Astrocyte (in vitro differentiated cells and primary cell): ENCODE measurements at regions not wholly inside any gene's neighbourhood (a gene's known extent, or its start where the extent isn't known, plus 50 kb on each side); places are given as distances from the start of the nearest gene placed in this dataset.
A peak's percentile ranks its signal among the peaks of the same experiment; 100 is the strongest.

ENCODE experiments used
- DNase-seq: peaks from one replicate; pipeline ENCODE4 v3.0.0-alpha.2; 2010; ENCODE audit warnings: low read depth
- FAIRE-seq: peaks from 2 replicates; lab custom pipeline; 2011; peaks lifted over from hg19 to GRCh38; lab: Jason Lieb, UNC
- H2AFZ ChIP-seq: 2 replicates; pipeline ENCODE4 v1.6.0; 2012; ENCODE audit warnings: low read depth, low read length, inconsistent platforms
- H3K27ac ChIP-seq: 2 replicates; pipeline ENCODE4 v1.5.1; 2011; ENCODE audit warnings: low read depth, low read length, inconsistent platforms
- H3K27me3 ChIP-seq: 2 replicates; pipeline ENCODE4 v1.6.0; 2011; ENCODE audit warnings: low read length, inconsistent platforms; ENCODE audit not compliant: insufficient read depth
- H3K36me3 ChIP-seq: 2 replicates; pipeline ENCODE4 v1.5.1; 2011; ENCODE audit warnings: low read length, inconsistent platforms; ENCODE audit not compliant: insufficient read depth
- H3K4me1 ChIP-seq: 2 replicates; pipeline ENCODE4 v1.5.1; 2011; ENCODE audit warnings: low read length, inconsistent platforms; ENCODE audit not compliant: insufficient read depth
- H3K4me2 ChIP-seq: 2 replicates; pipeline ENCODE4 v1.6.0; 2012; ENCODE audit warnings: low read length, inconsistent platforms
- H3K4me3 ChIP-seq: 2 replicates; pipeline ENCODE4 v1.5.1; 2011; ENCODE audit warnings: low read depth, mild to moderate bottlenecking, low read length, inconsistent platforms; ENCODE audit not compliant: insufficient read depth
- H3K79me2 ChIP-seq: 2 replicates; pipeline ENCODE4 v1.6.0; 2012; ENCODE audit warnings: mild to moderate bottlenecking, low read length, inconsistent platforms; ENCODE audit not compliant: insufficient read depth
- H3K9ac ChIP-seq: 2 replicates; pipeline ENCODE4 v1.6.0; 2012; ENCODE audit warnings: mild to moderate bottlenecking, low read length, inconsistent platforms
- H3K9me3 ChIP-seq: 2 replicates; pipeline ENCODE4 v1.5.1; 2012; ENCODE audit warnings: low read depth, mild to moderate bottlenecking, low read length, inconsistent platforms; ENCODE audit not compliant: insufficient read depth
- H4K20me1 ChIP-seq: 2 replicates; pipeline ENCODE4 v1.6.0; 2012; ENCODE audit warnings: low read length, inconsistent platforms; ENCODE audit not compliant: insufficient read depth
- H3K27ac Mint-ChIP-seq: one replicate; pipeline ENCODE4 v1.8.0; 2021; ENCODE audit warnings: mild to moderate bottlenecking, mixed read lengths; ENCODE audit not compliant: unreplicated experiment
- H3K27me3 Mint-ChIP-seq: one replicate; pipeline ENCODE4 v1.8.0; 2021; ENCODE audit warnings: low read depth, mixed read lengths; ENCODE audit not compliant: unreplicated experiment
- H3K36me3 Mint-ChIP-seq: one replicate; pipeline ENCODE4 v1.8.0; 2021; ENCODE audit warnings: low read depth, mixed read lengths; ENCODE audit not compliant: unreplicated experiment
- H3K4me1 Mint-ChIP-seq: one replicate; pipeline ENCODE4 v1.8.0; 2021; ENCODE audit warnings: low read depth, mixed read lengths; ENCODE audit not compliant: unreplicated experiment
- H3K4me3 Mint-ChIP-seq: one replicate; pipeline ENCODE4 v1.8.0; 2021; ENCODE audit warnings: mild to moderate bottlenecking, moderate library complexity, mixed read lengths; ENCODE audit not compliant: unreplicated experiment
- H3K9me3 Mint-ChIP-seq: one replicate; pipeline ENCODE4 v1.8.0; 2021; ENCODE audit warnings: mild to moderate bottlenecking, mixed read lengths; ENCODE audit not compliant: unreplicated experiment
- EZH2 ChIP-seq: IDR thresholded peaks from 2 replicates; pipeline ENCODE4 v1.6.1; 2012; ENCODE audit warnings: mild to moderate bottlenecking, low read length, inconsistent platforms; ENCODE audit not compliant: insufficient read depth
- TF ChIP-seq, protein P1 (sequence below): IDR thresholded peaks from 2 replicates; pipeline ENCODE4 v1.5.1; 2011; ENCODE audit warnings: low read depth, mild to moderate bottlenecking, inconsistent platforms, low read length, moderate library complexity; ENCODE audit not compliant: insufficient read depth

DNA sequence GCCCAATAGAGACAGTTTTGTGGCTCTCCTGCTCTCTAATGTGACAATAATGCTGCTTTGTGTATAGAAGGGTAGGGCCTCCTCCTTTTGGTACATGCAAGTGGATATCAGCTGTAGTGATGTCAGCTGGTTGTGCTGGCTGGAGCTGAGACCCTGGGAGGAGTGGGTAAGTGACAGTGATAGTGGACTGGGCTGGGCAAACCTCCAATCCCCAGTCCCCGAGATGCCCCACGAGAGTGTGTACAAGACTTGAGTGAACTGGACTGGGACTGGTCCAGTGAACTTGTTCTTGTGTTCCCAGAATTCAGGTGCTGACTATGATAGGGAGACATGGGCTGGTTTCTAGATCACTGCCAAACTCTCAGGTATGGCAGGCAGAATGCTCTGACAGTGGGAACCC is 583.6 kb upstream of the PCDH10 start:
- no peak overlapping the region for H3K9ac ChIP-seq
- H3K27ac ChIP-seq: no peak overlapping the region
- no peak for DNase-seq
- H3K9me3 ChIP-seq: no peaks in the 10 kb centered on the region
- no peak overlapping the region for H2AFZ ChIP-seq
- Mint-ChIP-seq H3K27ac (no peak overlapping the region), H3K9me3 (no peaks in the 10 kb centered on the region), H3K4me1 (no peaks in the 10 kb centered on the region), H3K27me3 (peaks cover 2% of the 10 kb centered on the region), H3K4me3 (no peak overlapping the region), H3K36me3 (no peaks in the 10 kb centered on the region)
- H4K20me1 ChIP-seq: no peaks in the 10 kb centered on the region
- no peaks in the 10 kb centered on the region for H3K79me2 ChIP-seq
- TF ChIP-seq, protein P1, sequence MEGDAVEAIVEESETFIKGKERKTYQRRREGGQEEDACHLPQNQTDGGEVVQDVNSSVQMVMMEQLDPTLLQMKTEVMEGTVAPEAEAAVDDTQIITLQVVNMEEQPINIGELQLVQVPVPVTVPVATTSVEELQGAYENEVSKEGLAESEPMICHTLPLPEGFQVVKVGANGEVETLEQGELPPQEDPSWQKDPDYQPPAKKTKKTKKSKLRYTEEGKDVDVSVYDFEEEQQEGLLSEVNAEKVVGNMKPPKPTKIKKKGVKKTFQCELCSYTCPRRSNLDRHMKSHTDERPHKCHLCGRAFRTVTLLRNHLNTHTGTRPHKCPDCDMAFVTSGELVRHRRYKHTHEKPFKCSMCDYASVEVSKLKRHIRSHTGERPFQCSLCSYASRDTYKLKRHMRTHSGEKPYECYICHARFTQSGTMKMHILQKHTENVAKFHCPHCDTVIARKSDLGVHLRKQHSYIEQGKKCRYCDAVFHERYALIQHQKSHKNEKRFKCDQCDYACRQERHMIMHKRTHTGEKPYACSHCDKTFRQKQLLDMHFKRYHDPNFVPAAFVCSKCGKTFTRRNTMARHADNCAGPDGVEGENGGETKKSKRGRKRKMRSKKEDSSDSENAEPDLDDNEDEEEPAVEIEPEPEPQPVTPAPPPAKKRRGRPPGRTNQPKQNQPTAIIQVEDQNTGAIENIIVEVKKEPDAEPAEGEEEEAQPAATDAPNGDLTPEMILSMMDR: no peak
- TF ChIP-seq EZH2: no peak
- no peak overlapping the region for H3K4me2 ChIP-seq
- no peaks in the 10 kb centered on the region for H3K36me3 ChIP-seq
- H3K4me1 ChIP-seq: no peaks in the 10 kb centered on the region
- FAIRE-seq: no peak
- no peaks in the 10 kb centered on the region for H3K27me3 ChIP-seq
- no peak overlapping the region for H3K4me3 ChIP-seq

DNA sequence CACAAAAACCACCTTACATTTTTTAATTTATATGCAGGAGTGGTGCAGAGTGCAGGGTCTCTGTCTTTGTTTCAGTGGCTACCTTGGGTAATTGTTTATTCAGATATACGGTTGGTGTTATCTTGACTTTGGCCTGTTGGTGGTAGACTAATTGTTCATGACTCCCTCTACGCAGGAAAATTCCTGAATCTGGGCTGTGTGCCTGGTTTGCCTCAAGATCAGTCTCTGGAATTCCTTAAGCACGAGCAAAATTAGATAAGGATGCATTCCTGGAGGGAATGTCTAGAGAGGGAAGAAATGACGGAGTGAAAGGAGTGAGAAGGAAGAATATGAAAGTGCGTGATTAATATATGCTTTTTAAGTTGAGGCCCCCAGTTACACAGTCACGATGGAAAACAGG is 576.9 kb upstream of the PCDH10 start:
- Histone ChIP-seq H3K4me2 (no peak overlapping the region), H3K27ac (no peak overlapping the region), H2AFZ (no peak overlapping the region), H3K4me3 (no peak overlapping the region), H3K79me2 (no peaks in the 10 kb centered on the region), H3K9ac (no peak overlapping the region), H3K4me1 (no peaks in the 10 kb centered on the region), H3K27me3 (no peaks in the 10 kb centered on the region), H3K9me3 (no peaks in the 10 kb centered on the region), H4K20me1 (no peaks in the 10 kb centered on the region), H3K36me3 (no peaks in the 10 kb centered on the region)
- Mint-ChIP-seq H3K36me3 (no peaks in the 10 kb centered on the region), H3K4me3 (no peak overlapping the region), H3K9me3 (no peaks in the 10 kb centered on the region), H3K27ac (no peak overlapping the region), H3K4me1 (peaks cover 3% of the 10 kb centered on the region), H3K27me3 (no peaks in the 10 kb centered on the region)
- DNase-seq (peak; percentile 96), FAIRE-seq (no peak)
- TF ChIP-seq, protein P1: no peak
- no peak for TF ChIP-seq EZH2

DNA sequence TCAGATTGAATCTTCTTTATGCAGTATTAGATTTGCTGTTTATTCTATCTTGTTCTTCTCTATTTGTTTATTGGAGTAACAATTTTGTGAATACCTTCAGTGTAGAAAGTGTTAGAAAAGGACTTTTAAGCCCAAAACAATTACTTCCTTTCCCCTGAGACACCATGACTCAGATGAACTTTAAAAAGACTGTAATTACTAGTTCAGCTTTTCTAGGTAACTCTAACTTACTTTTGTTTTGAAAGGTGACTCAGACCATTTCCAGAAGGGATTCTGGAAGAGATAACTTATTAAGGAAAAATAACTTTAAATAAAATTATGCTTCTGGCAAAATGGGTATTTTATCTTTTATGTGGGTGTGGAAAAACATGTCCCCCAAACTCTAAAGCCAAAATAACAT is 561.5 kb upstream of the PCDH10 start:
- H3K9ac ChIP-seq: no peak overlapping the region
- H4K20me1 ChIP-seq: no peaks in the 10 kb centered on the region
- FAIRE-seq (no peak), DNase-seq (peak; percentile 40)
- H3K4me1 ChIP-seq: no peaks in the 10 kb centered on the region
- no peaks in the 10 kb centered on the region for H3K36me3 Mint-ChIP-seq
- no peak overlapping the region for H3K27ac Mint-ChIP-seq
- H3K27me3 Mint-ChIP-seq: no peaks in the 10 kb centered on the region
- peaks cover 3% of the 10 kb centered on the region for H3K4me1 Mint-ChIP-seq
- H3K9me3 ChIP-seq: no peaks in the 10 kb centered on the region
- H3K4me2 ChIP-seq: no peak overlapping the region
- no peaks in the 10 kb centered on the region for H3K79me2 ChIP-seq
- no peaks in the 10 kb centered on the region for H3K9me3 Mint-ChIP-seq
- no peak overlapping the region for H2AFZ ChIP-seq
- TF ChIP-seq, protein P1: no peak
- no peak for TF ChIP-seq EZH2
- H3K4me3 Mint-ChIP-seq: no peak overlapping the region
- H3K27me3 ChIP-seq: no peaks in the 10 kb centered on the region
- H3K27ac ChIP-seq: no peak overlapping the region
- no peaks in the 10 kb centered on the region for H3K36me3 ChIP-seq
- no peak overlapping the region for H3K4me3 ChIP-seq
